NB4 (cell line): ENCODE measurements at regions not wholly inside any gene's neighbourhood (a gene's known extent, or its start where the extent isn't known, plus 50 kb on each side); places are given as distances from the start of the nearest gene placed in this dataset.

Experiments used
- MAX ChIP-seq: IDR thresholded peaks from 2 replicates; pipeline ENCODE4 v1.6.1; 2011; ENCODE audit warnings: low read depth, low read length
- POLR2A ChIP-seq: IDR thresholded peaks from 2 replicates; pipeline ENCODE4 v1.6.1; 2011; ENCODE audit warnings: mild to moderate bottlenecking; ENCODE audit not compliant: insufficient read length; ENCODE audit errors: extremely low read depth
- TF ChIP-seq, protein P1 (sequence below): IDR thresholded peaks from one replicate; pipeline ENCODE4 v1.5.1; 2012; ENCODE audit warnings: low read depth, low read length

DNA sequence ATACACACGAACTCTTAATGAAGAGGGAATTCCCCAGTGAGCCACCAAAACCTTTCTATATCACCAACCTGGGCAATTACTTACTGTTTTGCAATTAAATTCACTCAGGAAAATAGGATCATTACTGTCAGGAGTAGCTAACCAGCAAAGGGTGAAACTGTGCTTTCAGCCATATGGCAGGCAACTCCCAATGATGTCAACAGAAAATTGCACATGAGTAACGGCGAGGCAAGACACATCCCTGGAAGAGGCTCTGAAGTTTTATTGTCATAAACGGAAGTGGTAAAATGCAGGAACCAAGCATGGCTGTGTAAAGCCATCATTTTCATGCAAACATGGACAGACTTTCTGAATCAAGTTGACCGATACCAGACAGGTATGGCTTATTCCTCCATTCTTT, 548.9 kb upstream of the AUTS2 start:
- TF ChIP-seq, protein P1, sequence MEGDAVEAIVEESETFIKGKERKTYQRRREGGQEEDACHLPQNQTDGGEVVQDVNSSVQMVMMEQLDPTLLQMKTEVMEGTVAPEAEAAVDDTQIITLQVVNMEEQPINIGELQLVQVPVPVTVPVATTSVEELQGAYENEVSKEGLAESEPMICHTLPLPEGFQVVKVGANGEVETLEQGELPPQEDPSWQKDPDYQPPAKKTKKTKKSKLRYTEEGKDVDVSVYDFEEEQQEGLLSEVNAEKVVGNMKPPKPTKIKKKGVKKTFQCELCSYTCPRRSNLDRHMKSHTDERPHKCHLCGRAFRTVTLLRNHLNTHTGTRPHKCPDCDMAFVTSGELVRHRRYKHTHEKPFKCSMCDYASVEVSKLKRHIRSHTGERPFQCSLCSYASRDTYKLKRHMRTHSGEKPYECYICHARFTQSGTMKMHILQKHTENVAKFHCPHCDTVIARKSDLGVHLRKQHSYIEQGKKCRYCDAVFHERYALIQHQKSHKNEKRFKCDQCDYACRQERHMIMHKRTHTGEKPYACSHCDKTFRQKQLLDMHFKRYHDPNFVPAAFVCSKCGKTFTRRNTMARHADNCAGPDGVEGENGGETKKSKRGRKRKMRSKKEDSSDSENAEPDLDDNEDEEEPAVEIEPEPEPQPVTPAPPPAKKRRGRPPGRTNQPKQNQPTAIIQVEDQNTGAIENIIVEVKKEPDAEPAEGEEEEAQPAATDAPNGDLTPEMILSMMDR: no peak
- TF ChIP-seq POLR2A (no peak), MAX (no peak)
